Karpas-422 (cell line): ENCODE measurements at regions not wholly inside any gene's neighbourhood (a gene's known extent, or its start where the extent isn't known, plus 50 kb on each side); places are given as distances from the start of the nearest gene placed in this dataset.

Experiments used
- DNase-seq: peaks from one replicate; pipeline ENCODE4 v3.0.0-alpha.2; 2015
- H2AFZ ChIP-seq: fragments of 200-600 bp; sonication (generic); 2 replicates; pipeline ENCODE4 v1.6.1; 2014; ENCODE audit warnings: antibody characterized with exemption, low read length, mixed read lengths
- H3K27ac ChIP-seq: fragments of 200-600 bp; sonication (generic); 2 replicates; pipeline ENCODE4 v1.5.1; 2014; ENCODE audit warnings: mild to moderate bottlenecking, low read length, moderate library complexity
- H3K27me3 ChIP-seq: fragments of 200-600 bp; sonication (generic); 2 replicates; pipeline ENCODE4 v1.6.1; 2014; ENCODE audit warnings: low read length, mixed read lengths
- H3K36me3 ChIP-seq: fragments of 200-600 bp; sonication (generic); 2 replicates; pipeline ENCODE4 v1.6.1; 2014; ENCODE audit warnings: low read length, mixed read lengths; ENCODE audit not compliant: insufficient read depth
- H3K4me1 ChIP-seq: fragments of 200-600 bp; sonication (generic); 2 replicates; pipeline ENCODE4 v1.6.1; 2014; ENCODE audit warnings: mild to moderate bottlenecking, low read length, mixed read lengths
- H3K4me2 ChIP-seq: fragments of 200-600 bp; sonication (generic); 2 replicates; pipeline ENCODE4 v1.6.1; 2014; ENCODE audit warnings: low read length, low read depth, mild to moderate bottlenecking; ENCODE audit not compliant: poor library complexity, severe bottlenecking
- H3K4me3 ChIP-seq: fragments of 200-600 bp; sonication (generic); 2 replicates; pipeline ENCODE4 v1.5.1; 2014; ENCODE audit warnings: mild to moderate bottlenecking, antibody characterized with exemption, low read length, mixed read lengths
- H3K79me2 ChIP-seq: fragments of 200-600 bp; sonication (generic); 2 replicates; pipeline ENCODE4 v1.6.1; 2014; ENCODE audit warnings: mild to moderate bottlenecking, low read length, mixed read lengths
- H3K9ac ChIP-seq: fragments of 200-600 bp; sonication (generic); 2 replicates; pipeline ENCODE4 v1.6.0; 2014; ENCODE audit warnings: low read length
- H3K9me2 ChIP-seq: fragments of 200-600 bp; sonication (generic), shearing (Covaris generic); replicated peaks from 2 replicates; pipeline ENCODE4 v1.6.0; 2014; ENCODE audit warnings: mild to moderate bottlenecking, low read length, moderate library complexity; ENCODE audit not compliant: insufficient read depth
- H3K9me3 ChIP-seq: fragments of 300-700, 200-600 bp; sonication (generic); 2 replicates; pipeline ENCODE4 v1.6.1; 2014; ENCODE audit warnings: low read length, mixed read lengths
- H4K20me1 ChIP-seq: fragments of 200-600 bp; sonication (generic); 2 replicates; pipeline ENCODE4 v1.6.1; 2014; ENCODE audit warnings: mild to moderate bottlenecking, antibody characterized with exemption, low read length, low read depth; ENCODE audit not compliant: insufficient read depth

GRCh38 chr3:150218236-150218635 is 189.9 kb upstream of the TSC22D2 start:
- no peak overlapping the region for H3K9ac ChIP-seq

GRCh38 chr3:150217691-150218090 is 190.4 kb upstream of the TSC22D2 start:
- peak; percentile 70 for DNase-seq
- H3K79me2 ChIP-seq = no peaks in the 10 kb centered on the region
- no peaks in the 10 kb centered on the region for H4K20me1 ChIP-seq
- peak overlapping the region; percentile 63 for H3K4me2 ChIP-seq
- H2AFZ ChIP-seq = no peak overlapping the region
- no peaks in the 10 kb centered on the region for H3K9me2 ChIP-seq
- 0 out of 2 replicates have a peak, but pooled peaks cover 6% of the 10 kb centered on the region for H3K9me3 ChIP-seq
- no peaks in the 10 kb centered on the region for H3K27me3 ChIP-seq
- H3K4me3 ChIP-seq = no peak overlapping the region
- H3K4me1 ChIP-seq = peaks cover 66% of the 10 kb centered on the region
- no peak overlapping the region; the same call in 1 of the 2 replicates for H3K9ac ChIP-seq
- H3K27ac ChIP-seq = peak overlapping the region; percentile 96
- H3K36me3 ChIP-seq = no peaks in the 10 kb centered on the region; the same call in 1 of the 2 replicates

More at GRCh38 chr3:150218236-150218635, 189.9 kb upstream of the TSC22D2 start:
- Histone ChIP-seq H3K27me3 (no peaks in the 10 kb centered on the region), H3K4me3 (no peak overlapping the region), H4K20me1 (no peaks in the 10 kb centered on the region), H3K4me2 (no peak overlapping the region), H3K27ac (peak overlapping the region; percentile 96), H3K4me1 (peaks cover 72% of the 10 kb centered on the region), H2AFZ (no peak overlapping the region), H3K9me2 (no peaks in the 10 kb centered on the region), H3K36me3 (no peaks in the 10 kb centered on the region; the same call in 1 of the 2 replicates), H3K9me3 (0 out of 2 replicates have a peak, but pooled peaks cover 6% of the 10 kb centered on the region), H3K79me2 (no peaks in the 10 kb centered on the region)
- no peak for DNase-seq

- Histone ChIP-seq H2AFZ (peak overlapping the region; percentile 39), H3K4me2 (peak overlapping the region; percentile 63), H3K36me3 (no peaks in the 10 kb centered on the region; the same call in 1 of the 2 replicates), H4K20me1 (no peaks in the 10 kb centered on the region), H3K27me3 (no peaks in the 10 kb centered on the region), H3K4me3 (peak overlapping the region; percentile 28; the same call in 1 of the 2 replicates), H3K4me1 (peaks cover 60% of the 10 kb centered on the region), H3K9ac (peak overlapping the region; percentile 52), H3K9me3 (0 out of 2 replicates have a peak, but pooled peaks cover 6% of the 10 kb centered on the region), H3K9me2 (no peaks in the 10 kb centered on the region), H3K27ac (peak overlapping the region; percentile 96), H3K79me2 (no peaks in the 10 kb centered on the region)
- peak; percentile 76 for DNase-seq
Measured at GRCh38 chr3:150216866-150217600, 191.1 kb upstream of the TSC22D2 start.

GRCh38 chr3:150216041-150216811 is 191.9 kb upstream of the TSC22D2 start:
- no peaks in the 10 kb centered on the region for H3K27me3 ChIP-seq
- H4K20me1 ChIP-seq = no peaks in the 10 kb centered on the region
- peak overlapping the region; percentile 63 for H3K4me2 ChIP-seq
- peaks cover 52% of the 10 kb centered on the region for H3K4me1 ChIP-seq
- H3K36me3 ChIP-seq = no peaks in the 10 kb centered on the region; the same call in 1 of the 2 replicates
- H3K4me3 ChIP-seq = peak overlapping the region; percentile 28
- no peaks in the 10 kb centered on the region for H3K9me2 ChIP-seq
- H2AFZ ChIP-seq = peak overlapping the region; percentile 39
- peak overlapping the region; percentile 47 for H3K9ac ChIP-seq
- peak; percentile 63 for DNase-seq
- H3K27ac ChIP-seq = peak overlapping the region; percentile 96
- H3K79me2 ChIP-seq = no peaks in the 10 kb centered on the region
- H3K9me3 ChIP-seq = 0 out of 2 replicates have a peak, but pooled peaks cover 6% of the 10 kb centered on the region

GRCh38 chr3:150215616-150216015 is 192.5 kb upstream of the TSC22D2 start:
- H4K20me1 ChIP-seq = no peaks in the 10 kb centered on the region
- H3K9me3 ChIP-seq = 0 out of 2 replicates have a peak, but pooled peaks cover 6% of the 10 kb centered on the region
- H3K79me2 ChIP-seq = no peaks in the 10 kb centered on the region
- H3K4me2 ChIP-seq = no peak overlapping the region
- no peak overlapping the region for H2AFZ ChIP-seq
- no peaks in the 10 kb centered on the region; the same call in 1 of the 2 replicates for H3K36me3 ChIP-seq
- H3K9ac ChIP-seq = peak overlapping the region; percentile 47; the same call in 1 of the 2 replicates
- H3K9me2 ChIP-seq = no peaks in the 10 kb centered on the region
- no peaks in the 10 kb centered on the region for H3K27me3 ChIP-seq
- peaks cover 47% of the 10 kb centered on the region for H3K4me1 ChIP-seq
- DNase-seq = no peak
- H3K4me3 ChIP-seq = no peak overlapping the region
- peak overlapping the region; percentile 96 for H3K27ac ChIP-seq

- no peak overlapping the region for H3K27ac ChIP-seq
- H3K9me3 ChIP-seq = 0 out of 2 replicates have a peak, but pooled peaks cover 6% of the 10 kb centered on the region
- H3K36me3 ChIP-seq = no peaks in the 10 kb centered on the region; the same call in 1 of the 2 replicates
- no peak overlapping the region for H3K9ac ChIP-seq
- H3K4me3 ChIP-seq = no peak overlapping the region
- H2AFZ ChIP-seq = no peak overlapping the region
- H3K79me2 ChIP-seq = no peaks in the 10 kb centered on the region
- no peaks in the 10 kb centered on the region for H3K9me2 ChIP-seq
- H3K4me2 ChIP-seq = no peak overlapping the region
- peaks cover 34% of the 10 kb centered on the region for H3K4me1 ChIP-seq
- no peaks in the 10 kb centered on the region for H4K20me1 ChIP-seq
- no peak for DNase-seq
- no peaks in the 10 kb centered on the region for H3K27me3 ChIP-seq
Measured at GRCh38 chr3:150213577-150213976, 194.5 kb upstream of the TSC22D2 start.

- Histone ChIP-seq H3K9me3 (no peaks in the 10 kb centered on the region), H3K4me3 (no peak overlapping the region), H4K20me1 (no peaks in the 10 kb centered on the region), H3K4me1 (peaks cover 9% of the 10 kb centered on the region), H3K9me2 (no peaks in the 10 kb centered on the region), H3K4me2 (no peak overlapping the region), H3K27me3 (no peaks in the 10 kb centered on the region), H3K36me3 (no peaks in the 10 kb centered on the region), H3K9ac (no peak overlapping the region), H3K79me2 (no peaks in the 10 kb centered on the region), H3K27ac (no peak overlapping the region), H2AFZ (no peak overlapping the region)
- DNase-seq = no peak
Measured at GRCh38 chr3:150210461-150211110, 197.5 kb upstream of the TSC22D2 start.
